Liver (tissue), 7 donors: ENCODE measurements at regions not wholly inside any gene's neighbourhood (a gene's known extent, or its start where the extent isn't known, plus 50 kb on each side); places are given as distances from the start of the nearest gene placed in this dataset.

Experiments used
- DNase-seq: peaks from one replicate; pipeline ENCODE4 v3.0.0-alpha.2; 2017; ENCODE audit warnings: low spot score
- H3K27ac ChIP-seq, 2 donors: one replicate each; pipeline ENCODE4 v1.7.0; 2013; ENCODE audit warnings: inconsistent platforms in 2 of 2, low read length in 2 of 2, control low read depth in 1 of 2, low read depth in 1 of 2, mild to moderate bottlenecking in 1 of 2
- H3K27me3 ChIP-seq, 4 donors: one replicate each; pipeline versions ENCODE4 v1.6.1 to v1.7.0; 2013; ENCODE audit warnings: low read length in 3 of 4, inconsistent platforms in 1 of 4, mild to moderate bottlenecking in 1 of 4, moderate library complexity in 1 of 4; ENCODE audit not compliant: control insufficient read depth in 4 of 4, insufficient read depth in 4 of 4
- H3K36me3 ChIP-seq, 4 donors: one replicate each; pipeline versions ENCODE4 v1.6.1 to v1.7.0; 2013; ENCODE audit warnings: low read length in 3 of 4, mild to moderate bottlenecking in 3 of 4, low read depth in 1 of 4, moderate library complexity in 1 of 4; ENCODE audit not compliant: control insufficient read depth in 4 of 4, insufficient read depth in 3 of 4
- H3K4me1 ChIP-seq, 4 donors: one replicate each; pipeline versions ENCODE4 v1.6.1 to v1.7.0; 2013; ENCODE audit warnings: low read length in 3 of 4, mild to moderate bottlenecking in 3 of 4, moderate library complexity in 1 of 4; ENCODE audit not compliant: control insufficient read depth in 4 of 4, insufficient read depth in 4 of 4
- H3K4me3 ChIP-seq, 3 donors: one replicate each; pipeline versions ENCODE4 v1.6.1 to v1.7.0; 2013; ENCODE audit warnings: low read length in 3 of 3, control low read depth in 1 of 3, low read depth in 1 of 3, mild to moderate bottlenecking in 1 of 3
- H3K9ac ChIP-seq, 2 donors: one replicate each; pipeline ENCODE4 v1.7.0; 2013; ENCODE audit warnings: low read length in 2 of 2, mild to moderate bottlenecking in 2 of 2, moderate library complexity in 2 of 2, control low read depth in 1 of 2, low read depth in 1 of 2
- H3K9me3 ChIP-seq, 4 donors: one replicate each; pipeline versions ENCODE4 v1.6.1 to v1.7.0; 2013; ENCODE audit warnings: low read length in 3 of 4; ENCODE audit not compliant: control insufficient read depth in 4 of 4
- CTCF ChIP-seq: fragments of 150-350 bp; IDR thresholded peaks from 2 replicates; pipeline ENCODE4 v1.5.1; 2017; ENCODE audit warnings: improper control_type of control experiment, low read depth, low read length; ENCODE audit not compliant: missing input control
- GABPA ChIP-seq, 2 donors: IDR thresholded peaks in 1 of 2; conservative IDR thresholded peaks in 1 of 2; 2 replicates each; pipeline ENCODE4 v1.6.1; 2016; ENCODE audit warnings: antibody characterized with exemption in 2 of 2, mild to moderate bottlenecking in 1 of 2, moderate library complexity in 1 of 2
- HNF4G ChIP-seq: IDR thresholded peaks from 2 replicates; pipeline ENCODE4 v1.6.1; 2016; ENCODE audit warnings: antibody characterized with exemption
- JUND ChIP-seq, 2 donors: IDR thresholded peaks; 2 replicates each; pipeline ENCODE4 v1.6.1; 2016; ENCODE audit warnings: antibody characterized with exemption in 2 of 2
- NR2F2 ChIP-seq: IDR thresholded peaks from 2 replicates; pipeline ENCODE4 v1.6.1; 2016; ENCODE audit warnings: antibody characterized with exemption
- RAD21 ChIP-seq, 2 donors: IDR thresholded peaks; 2 replicates each; pipeline ENCODE4 v1.6.1; 2016; ENCODE audit warnings: antibody characterized with exemption in 2 of 2, mild to moderate bottlenecking in 2 of 2
- RXRA ChIP-seq, 2 donors: IDR thresholded peaks; 2 replicates each; pipeline ENCODE4 v1.6.1; 2017 to 2018; ENCODE audit warnings: antibody characterized with exemption in 2 of 2, mild to moderate bottlenecking in 1 of 2
- TAF1 ChIP-seq: conservative IDR thresholded peaks from 2 replicates; pipeline ENCODE4 v1.6.1; 2016; ENCODE audit warnings: antibody characterized with exemption, mild to moderate bottlenecking
- YY1 ChIP-seq: IDR thresholded peaks from 2 replicates; pipeline ENCODE4 v1.6.1; 2016; ENCODE audit warnings: antibody characterized with exemption, mild to moderate bottlenecking
- TF ChIP-seq, protein P1 (sequence below): IDR thresholded peaks from 2 replicates; pipeline ENCODE4 v1.6.1; 2016; ENCODE audit warnings: antibody characterized with exemption, mild to moderate bottlenecking
- TF ChIP-seq, protein P2 (sequence below): IDR thresholded peaks from 2 replicates; pipeline ENCODE4 v1.6.1; 2016; ENCODE audit warnings: antibody characterized with exemption
- TF ChIP-seq, protein P3 (sequence below): IDR thresholded peaks from 2 replicates; pipeline ENCODE4 v1.6.1; 2016; ENCODE audit warnings: antibody characterized with exemption
- donor health status: healthy.
- donor health status: healthy.
- donor health status: healthy.
- donor health status: healthy.

DNA sequence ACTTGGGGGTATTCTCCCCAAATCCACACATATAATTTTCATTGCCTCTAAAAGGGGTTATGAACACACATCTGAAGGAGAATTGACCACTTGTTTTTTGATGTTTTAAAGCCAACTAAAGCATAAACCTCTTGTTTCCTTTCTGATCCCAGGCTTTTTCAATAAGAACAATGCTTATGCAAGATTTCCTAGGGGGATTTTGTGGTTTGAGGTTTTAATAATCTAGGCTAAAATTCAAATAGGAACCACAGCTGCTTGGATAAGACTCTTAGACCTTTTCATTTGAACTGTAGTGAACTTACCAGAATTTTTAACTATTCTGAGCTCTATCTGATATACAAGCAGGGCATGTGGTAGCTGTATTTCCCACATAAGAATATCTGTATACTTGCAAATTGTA is 651.1 kb downstream of the ANKRD50 start:
- Histone ChIP-seq H3K9ac (no peak overlapping the region), H3K36me3 (no peaks in the 10 kb centered on the region), H3K4me3 (no peak overlapping the region), H3K4me1 (no peaks in the 10 kb centered on the region), H3K27ac (no peak overlapping the region), H3K9me3 (no peaks in the 10 kb centered on the region), H3K27me3 (no peaks in the 10 kb centered on the region)
- TF ChIP-seq, protein P1, sequence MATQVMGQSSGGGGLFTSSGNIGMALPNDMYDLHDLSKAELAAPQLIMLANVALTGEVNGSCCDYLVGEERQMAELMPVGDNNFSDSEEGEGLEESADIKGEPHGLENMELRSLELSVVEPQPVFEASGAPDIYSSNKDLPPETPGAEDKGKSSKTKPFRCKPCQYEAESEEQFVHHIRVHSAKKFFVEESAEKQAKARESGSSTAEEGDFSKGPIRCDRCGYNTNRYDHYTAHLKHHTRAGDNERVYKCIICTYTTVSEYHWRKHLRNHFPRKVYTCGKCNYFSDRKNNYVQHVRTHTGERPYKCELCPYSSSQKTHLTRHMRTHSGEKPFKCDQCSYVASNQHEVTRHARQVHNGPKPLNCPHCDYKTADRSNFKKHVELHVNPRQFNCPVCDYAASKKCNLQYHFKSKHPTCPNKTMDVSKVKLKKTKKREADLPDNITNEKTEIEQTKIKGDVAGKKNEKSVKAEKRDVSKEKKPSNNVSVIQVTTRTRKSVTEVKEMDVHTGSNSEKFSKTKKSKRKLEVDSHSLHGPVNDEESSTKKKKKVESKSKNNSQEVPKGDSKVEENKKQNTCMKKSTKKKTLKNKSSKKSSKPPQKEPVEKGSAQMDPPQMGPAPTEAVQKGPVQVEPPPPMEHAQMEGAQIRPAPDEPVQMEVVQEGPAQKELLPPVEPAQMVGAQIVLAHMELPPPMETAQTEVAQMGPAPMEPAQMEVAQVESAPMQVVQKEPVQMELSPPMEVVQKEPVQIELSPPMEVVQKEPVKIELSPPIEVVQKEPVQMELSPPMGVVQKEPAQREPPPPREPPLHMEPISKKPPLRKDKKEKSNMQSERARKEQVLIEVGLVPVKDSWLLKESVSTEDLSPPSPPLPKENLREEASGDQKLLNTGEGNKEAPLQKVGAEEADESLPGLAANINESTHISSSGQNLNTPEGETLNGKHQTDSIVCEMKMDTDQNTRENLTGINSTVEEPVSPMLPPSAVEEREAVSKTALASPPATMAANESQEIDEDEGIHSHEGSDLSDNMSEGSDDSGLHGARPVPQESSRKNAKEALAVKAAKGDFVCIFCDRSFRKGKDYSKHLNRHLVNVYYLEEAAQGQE = no peak
- no peak for TF ChIP-seq JUND (IDR thresholded peaks at IDR 0.05)
- no peak for TF ChIP-seq CTCF
- no peak for TF ChIP-seq NR2F2
- TF ChIP-seq TAF1 = no peak
- TF ChIP-seq RAD21 (IDR thresholded peaks at IDR 0.05) = no peak
- TF ChIP-seq GABPA (IDR thresholded peaks at IDR 0.05 in 1 of 2, conservative IDR thresholded peaks at IDR 0.05 in 1 of 2) = no peak
- no peak for TF ChIP-seq HNF4G
- no peak for TF ChIP-seq RXRA (IDR thresholded peaks at IDR 0.05)
- TF ChIP-seq YY1 = no peak
- no peak for DNase-seq

DNA sequence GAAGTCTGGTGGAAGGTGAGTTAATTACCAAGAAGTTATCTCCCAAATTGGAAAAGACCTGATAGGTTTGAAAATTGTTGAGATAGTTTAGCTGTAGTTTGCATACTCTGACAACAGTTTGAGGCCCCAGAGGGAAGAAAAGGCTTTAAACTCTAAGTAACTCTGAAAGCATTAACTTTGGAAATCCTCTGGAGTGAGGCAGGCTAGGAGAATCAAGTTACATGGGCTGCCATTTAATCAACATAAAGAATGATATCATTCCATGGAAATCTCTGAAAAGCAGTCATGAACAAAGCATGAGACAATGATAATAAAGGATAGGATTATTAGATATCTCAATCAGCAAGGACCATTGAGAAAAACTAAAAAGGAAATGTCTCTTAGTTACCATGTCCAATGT is 647.1 kb downstream of the ANKRD50 start:
- no peak for DNase-seq

More for the DNA sequence above, 647.1 kb downstream of the ANKRD50 start:
- Histone ChIP-seq H3K27me3 (no peaks in the 10 kb centered on the region), H3K27ac (no peak overlapping the region), H3K4me3 (no peak overlapping the region), H3K36me3 (no peaks in the 10 kb centered on the region), H3K4me1 (no peaks in the 10 kb centered on the region), H3K9ac (no peak overlapping the region), H3K9me3 (peaks cover 0 to 7% (median 1%) of the 10 kb centered on the region in 4 donors)
- TF ChIP-seq YY1 (no peak), TAF1 (no peak), NR2F2 (no peak), CTCF (no peak)
- TF ChIP-seq, protein P2, sequence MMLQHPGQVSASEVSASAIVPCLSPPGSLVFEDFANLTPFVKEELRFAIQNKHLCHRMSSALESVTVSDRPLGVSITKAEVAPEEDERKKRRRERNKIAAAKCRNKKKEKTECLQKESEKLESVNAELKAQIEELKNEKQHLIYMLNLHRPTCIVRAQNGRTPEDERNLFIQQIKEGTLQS = no peak
- TF ChIP-seq, protein P3, sequence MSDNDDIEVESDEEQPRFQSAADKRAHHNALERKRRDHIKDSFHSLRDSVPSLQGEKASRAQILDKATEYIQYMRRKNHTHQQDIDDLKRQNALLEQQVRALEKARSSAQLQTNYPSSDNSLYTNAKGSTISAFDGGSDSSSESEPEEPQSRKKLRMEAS = no peak
